ENCODE measurements at regions not wholly inside any gene's neighbourhood (a gene's known extent, or its start where the extent isn't known, plus 50 kb on each side); places are given as distances from the start of the nearest gene placed in this dataset.

DNA sequence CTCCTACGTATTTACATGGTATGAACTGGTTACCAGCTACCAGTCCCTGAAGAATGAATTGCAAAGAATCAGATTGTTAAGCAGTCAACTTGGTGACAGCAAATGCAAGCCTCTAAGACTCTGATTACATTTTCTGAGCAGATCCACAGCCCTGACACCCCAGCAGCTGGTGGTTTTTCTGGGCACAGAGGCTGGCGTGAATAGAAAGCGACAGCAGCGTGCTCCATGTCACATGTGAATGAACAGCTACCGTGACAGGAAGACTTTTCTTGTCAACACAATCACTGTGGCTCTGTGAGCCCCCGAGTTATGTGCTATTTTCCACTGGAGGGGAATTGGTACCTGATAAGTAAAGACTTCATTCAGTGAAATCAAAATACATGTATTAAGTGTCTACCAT is 93.2 kb upstream of the CBLN2 start:
- Mint-ChIP-seq H3K4me1 (ENCODE audit: low read depth) (no peaks in the 10 kb centered on the region), H3K4me3 (no peak overlapping the region), H3K36me3 (ENCODE audit: insufficient read depth in 2 of 2) (no peaks in the 10 kb centered on the region), H3K9me3 (peaks cover 2 to 4% of the 10 kb centered on the region in 2 donors), H3K27ac (no peak overlapping the region), H3K27me3 (ENCODE audit: low read depth) (no peaks in the 10 kb centered on the region)
- no peak for ATAC-seq (replicated peaks in 1 of 2)
- no peak for DNase-seq

DNA sequence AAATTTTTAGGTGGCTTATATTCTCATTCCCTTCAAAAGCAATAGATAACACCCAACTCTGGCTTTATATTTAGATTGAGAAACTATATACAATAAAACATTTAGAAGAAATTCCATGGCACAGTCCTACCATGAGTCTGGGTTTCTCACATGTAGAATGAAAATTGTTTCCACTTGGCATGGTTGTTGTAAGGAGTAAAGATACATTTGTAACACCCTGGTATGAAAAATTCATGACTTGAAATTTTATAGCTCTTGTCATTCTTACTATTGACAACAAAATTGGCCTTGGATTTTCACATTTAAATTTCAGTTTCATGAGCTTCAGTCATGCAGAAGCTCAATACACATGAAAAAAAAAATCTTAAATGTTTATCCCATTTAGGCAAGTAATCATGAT is 92.5 kb upstream of the CBLN2 start:
- H3K9me3 Mint-ChIP-seq, result peaks cover 0 to 4% of the 10 kb centered on the region in 2 donors
- no peak overlapping the region for H3K27ac Mint-ChIP-seq
- ATAC-seq (replicated peaks in 1 of 2) (no peak), DNase-seq (no peak)
- no peaks in the 10 kb centered on the region for H3K36me3 Mint-ChIP-seq (ENCODE audit: insufficient read depth in 2 of 2)
- no peak overlapping the region for H3K4me3 Mint-ChIP-seq
- H3K27me3 Mint-ChIP-seq (ENCODE audit: low read depth), result no peaks in the 10 kb centered on the region
- H3K4me1 Mint-ChIP-seq (ENCODE audit: low read depth), result no peaks in the 10 kb centered on the region

DNA sequence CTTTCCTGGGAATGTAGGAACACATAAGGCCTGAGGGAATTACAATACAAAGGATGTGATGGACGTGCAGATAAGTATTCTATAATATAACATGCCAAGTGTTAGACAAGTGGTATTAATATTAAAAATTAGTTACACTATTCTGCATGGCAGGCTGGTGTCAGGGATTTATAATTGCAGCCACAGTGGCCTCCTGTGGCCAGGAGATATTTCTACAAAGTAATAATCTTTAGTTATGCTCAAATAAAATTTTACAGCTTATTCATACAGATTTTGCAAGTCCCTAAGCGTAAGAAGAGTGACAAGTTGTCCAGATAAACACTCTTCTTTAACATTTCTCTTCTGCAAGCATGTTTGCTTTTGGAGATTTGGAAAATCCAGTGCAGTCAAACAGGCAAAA is 90.4 kb upstream of the CBLN2 start:
- Mint-ChIP-seq H3K9me3 (peaks cover 0 to 4% of the 10 kb centered on the region in 2 donors), H3K27me3 (ENCODE audit: low read depth) (no peaks in the 10 kb centered on the region), H3K4me1 (ENCODE audit: low read depth) (no peaks in the 10 kb centered on the region), H3K4me3 (no peak overlapping the region), H3K27ac (no peak overlapping the region), H3K36me3 (ENCODE audit: insufficient read depth in 2 of 2) (no peaks in the 10 kb centered on the region)
- DNase-seq, result no peak
- ATAC-seq (replicated peaks in 1 of 2), result no peak

DNA sequence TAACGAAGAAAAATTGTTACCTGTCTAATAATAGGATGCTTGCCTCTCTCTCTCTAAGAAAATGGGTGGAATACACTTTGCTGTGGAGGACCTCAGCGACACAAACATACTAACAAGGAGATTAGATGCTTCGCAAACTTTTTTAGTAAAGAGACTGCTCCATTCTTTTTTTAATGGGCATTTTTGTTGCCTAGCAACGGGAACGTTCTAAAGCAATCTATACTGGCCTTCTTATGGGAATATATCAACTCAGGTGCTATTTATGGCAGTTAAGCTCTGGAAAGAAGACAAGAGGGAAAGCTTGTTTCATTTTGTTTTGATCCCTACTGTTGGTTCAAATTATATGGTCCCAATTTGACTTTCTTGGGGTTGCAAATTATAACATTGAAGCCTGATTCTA is 86.8 kb upstream of the CBLN2 start:
- Mint-ChIP-seq H3K9me3 (no peaks in the 10 kb centered on the region), H3K36me3 (ENCODE audit: insufficient read depth in 2 of 2) (no peaks in the 10 kb centered on the region), H3K4me3 (no peak overlapping the region), H3K27me3 (ENCODE audit: low read depth) (no peaks in the 10 kb centered on the region), H3K27ac (no peak overlapping the region), H3K4me1 (ENCODE audit: low read depth) (no peaks in the 10 kb centered on the region)
- DNase-seq (no peak), ATAC-seq (replicated peaks in 1 of 2) (no peak)

DNA sequence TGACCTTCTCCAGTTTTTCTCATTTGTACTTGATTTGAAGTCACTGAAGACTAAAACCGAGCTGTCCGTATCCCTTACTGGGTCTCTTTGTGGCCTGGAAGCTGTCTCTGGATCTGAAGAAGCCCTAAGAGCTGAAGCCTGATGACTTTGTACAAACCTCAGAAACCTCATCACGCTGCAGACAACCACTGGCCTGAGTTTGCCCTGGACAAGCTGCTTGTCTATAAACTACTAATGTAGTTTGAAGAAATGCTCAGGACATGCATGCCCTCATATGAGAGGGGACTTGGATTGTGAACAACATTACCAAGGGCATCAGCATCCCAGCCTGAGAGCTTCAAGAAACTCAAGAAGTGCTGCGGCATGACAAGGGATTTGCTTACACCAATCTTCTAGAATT is 79.3 kb upstream of the CBLN2 start:
- no peak overlapping the region for H3K27ac Mint-ChIP-seq
- H3K27me3 Mint-ChIP-seq (ENCODE audit: low read depth), result no peaks in the 10 kb centered on the region
- no peaks in the 10 kb centered on the region for H3K4me1 Mint-ChIP-seq (ENCODE audit: low read depth)
- peaks cover 2% of the 10 kb centered on the region in 2 donors for H3K9me3 Mint-ChIP-seq
- DNase-seq, result no peak
- ATAC-seq (replicated peaks in 1 of 2), result no peak
- no peak overlapping the region for H3K4me3 Mint-ChIP-seq
- H3K36me3 Mint-ChIP-seq (ENCODE audit: insufficient read depth in 2 of 2), result no peaks in the 10 kb centered on the region

DNA sequence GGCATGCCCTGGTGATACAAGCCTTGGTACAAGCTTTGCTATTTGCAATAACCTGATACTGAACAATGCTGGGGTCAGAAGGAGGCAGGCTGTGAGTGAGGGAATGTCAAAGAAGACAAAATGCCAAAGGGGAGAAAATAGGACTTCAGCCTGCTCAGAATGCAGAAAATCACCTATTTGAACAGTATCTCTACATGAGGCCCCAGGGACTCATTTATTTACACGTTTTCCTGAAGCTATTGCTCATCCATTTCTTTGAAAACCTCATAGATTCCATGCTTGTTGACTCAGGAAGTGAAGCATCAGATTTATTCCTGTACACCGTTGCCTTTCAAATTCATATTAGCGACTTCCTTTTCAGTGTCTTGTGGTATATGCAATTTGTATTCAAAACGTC is 69.4 kb upstream of the CBLN2 start:
- no peak for DNase-seq
- no peaks in the 10 kb centered on the region for H3K27me3 Mint-ChIP-seq (ENCODE audit: low read depth)
- H3K4me3 Mint-ChIP-seq, result no peak overlapping the region
- no peaks in the 10 kb centered on the region for H3K36me3 Mint-ChIP-seq (ENCODE audit: insufficient read depth in 2 of 2)
- ATAC-seq (replicated peaks in 1 of 2), result no peak
- no peaks in the 10 kb centered on the region for H3K4me1 Mint-ChIP-seq (ENCODE audit: low read depth)
- no peak overlapping the region for H3K27ac Mint-ChIP-seq
- H3K9me3 Mint-ChIP-seq, result peaks cover 2 to 9% of the 10 kb centered on the region in 2 donors

DNA sequence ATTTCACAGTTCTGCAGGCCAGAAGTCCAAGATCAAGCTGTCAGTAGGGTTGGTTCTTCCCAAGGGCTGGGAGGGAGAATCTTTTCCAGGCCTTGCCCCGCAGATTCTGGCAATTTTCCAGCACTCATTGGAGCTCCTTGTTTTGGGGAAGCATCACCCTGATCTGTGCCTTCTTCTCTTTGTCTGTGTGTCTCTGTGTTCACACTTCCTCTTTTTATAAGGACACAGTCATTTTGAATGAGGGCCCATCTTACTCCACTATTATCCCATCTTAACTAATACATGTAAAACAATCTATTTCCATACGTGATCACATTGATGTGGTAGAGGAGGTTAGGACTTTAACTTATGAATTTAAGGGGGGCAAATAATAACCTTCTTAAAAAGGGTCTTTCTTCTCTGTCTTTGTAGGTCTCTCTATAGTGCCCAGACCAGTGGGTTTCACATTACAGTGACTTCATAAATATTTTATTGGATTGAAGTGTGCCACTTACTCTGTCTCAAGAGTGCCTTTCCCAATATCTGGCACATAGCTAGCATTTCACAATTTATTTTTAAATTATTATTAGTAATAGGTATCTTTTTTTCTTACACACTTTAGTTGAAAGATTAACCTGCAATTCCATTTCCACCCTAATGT is 68.9 kb upstream of the CBLN2 start:
- H3K36me3 Mint-ChIP-seq (ENCODE audit: insufficient read depth in 2 of 2), result no peaks in the 10 kb centered on the region
- no peaks in the 10 kb centered on the region for H3K27me3 Mint-ChIP-seq (ENCODE audit: low read depth)
- H3K4me1 Mint-ChIP-seq (ENCODE audit: low read depth), result no peaks in the 10 kb centered on the region
- ATAC-seq (replicated peaks in 1 of 2), result no peak
- no peak for DNase-seq
- H3K9me3 Mint-ChIP-seq, result peaks cover 2 to 9% of the 10 kb centered on the region in 2 donors
- H3K4me3 Mint-ChIP-seq, result no peak overlapping the region
- H3K27ac Mint-ChIP-seq, result no peak overlapping the region

DNA sequence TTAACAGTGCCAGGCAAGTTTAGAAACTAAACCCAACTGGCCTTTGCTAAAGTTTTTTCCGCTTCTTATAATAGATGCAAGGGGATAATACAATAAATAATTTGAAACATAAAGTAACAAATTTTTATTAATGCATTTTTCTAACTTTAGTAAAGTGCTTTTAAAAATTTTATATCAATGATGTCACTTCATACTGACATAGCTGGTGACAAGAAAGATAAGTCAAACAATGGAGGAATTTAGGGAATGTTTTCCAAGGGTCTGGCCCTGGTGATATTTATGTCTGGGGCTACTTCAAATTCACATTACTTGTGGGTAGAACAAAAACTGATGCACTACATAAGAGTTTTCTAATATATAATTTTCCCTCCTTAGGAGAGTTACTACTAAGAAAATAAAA is 61.2 kb upstream of the CBLN2 start:
- H3K36me3 Mint-ChIP-seq (ENCODE audit: insufficient read depth in 2 of 2), result no peaks in the 10 kb centered on the region
- no peaks in the 10 kb centered on the region for H3K27me3 Mint-ChIP-seq (ENCODE audit: low read depth)
- peaks cover 4 to 9% of the 10 kb centered on the region in 2 donors for H3K9me3 Mint-ChIP-seq
- H3K27ac Mint-ChIP-seq, result no peak overlapping the region
- H3K4me1 Mint-ChIP-seq (ENCODE audit: low read depth), result no peaks in the 10 kb centered on the region
- DNase-seq, result no peak
- no peak overlapping the region for H3K4me3 Mint-ChIP-seq
- ATAC-seq (replicated peaks in 1 of 2), result no peak

DNA sequence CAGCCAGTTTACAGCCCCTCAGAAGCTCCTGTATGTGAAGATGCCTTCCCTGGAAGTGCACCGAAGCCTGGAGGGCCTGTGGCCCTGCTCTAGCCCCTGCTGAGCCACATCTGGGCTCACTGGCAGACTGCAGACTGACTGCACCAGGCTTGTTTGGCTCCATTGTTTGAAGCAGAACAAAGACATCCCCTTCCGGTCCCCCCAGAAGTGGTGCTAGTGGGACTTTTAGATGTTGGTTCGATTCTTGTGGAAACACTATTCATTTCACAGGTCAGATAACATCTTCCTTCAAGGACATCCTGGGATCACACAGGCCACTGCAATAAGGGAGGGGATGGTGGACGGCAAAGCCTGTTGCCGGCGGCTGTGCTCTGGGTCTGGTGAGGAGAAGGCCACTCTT is 57.8 kb upstream of the CBLN2 start:
- no peak for ATAC-seq (replicated peaks in 1 of 2)

DNA sequence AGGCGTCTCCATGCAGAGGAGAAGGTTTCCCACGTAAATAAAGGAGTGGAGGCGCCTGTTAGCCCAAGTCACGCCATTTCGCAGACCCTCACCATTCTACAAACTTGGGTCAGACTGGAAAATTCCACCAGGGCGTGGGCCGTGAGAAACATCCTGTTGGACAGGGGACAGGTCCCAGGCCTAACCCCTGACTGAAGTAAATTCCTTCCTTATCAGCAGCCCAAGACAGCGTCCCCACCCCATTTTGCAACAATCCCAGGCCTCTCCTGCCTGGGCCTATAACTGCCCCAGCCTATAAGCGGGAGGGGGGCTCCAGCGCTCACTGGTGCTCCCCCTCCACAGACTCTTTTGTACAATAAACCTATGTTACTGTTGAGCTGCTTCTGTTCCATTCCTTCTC is 57.3 kb upstream of the CBLN2 start:
- H3K36me3 Mint-ChIP-seq (ENCODE audit: insufficient read depth in 2 of 2), result no peaks in the 10 kb centered on the region
- no peaks in the 10 kb centered on the region for H3K4me1 Mint-ChIP-seq (ENCODE audit: low read depth)
- peaks cover 7 to 9% of the 10 kb centered on the region in 2 donors for H3K9me3 Mint-ChIP-seq
- no peak overlapping the region for H3K4me3 Mint-ChIP-seq
- no peaks in the 10 kb centered on the region for H3K27me3 Mint-ChIP-seq (ENCODE audit: low read depth)
- ATAC-seq (replicated peaks in 1 of 2) (no peak), DNase-seq (no peak)
- no peak overlapping the region for H3K27ac Mint-ChIP-seq

More for the DNA sequence above, 57.8 kb upstream of the CBLN2 start:
- H3K4me3 Mint-ChIP-seq, result no peak overlapping the region
- H3K36me3 Mint-ChIP-seq (ENCODE audit: insufficient read depth in 2 of 2), result no peaks in the 10 kb centered on the region
- H3K27ac Mint-ChIP-seq, result no peak overlapping the region
- no peaks in the 10 kb centered on the region for H3K4me1 Mint-ChIP-seq (ENCODE audit: low read depth)
- H3K27me3 Mint-ChIP-seq (ENCODE audit: low read depth), result no peaks in the 10 kb centered on the region
- peaks cover 7 to 8% of the 10 kb centered on the region in 2 donors for H3K9me3 Mint-ChIP-seq
- DNase-seq, result no peak

All from activated T-cell treated with anti-CD3 and anti-CD28 coated beads, Interleukin-2, amount 50 U/mL, for 72 hours (primary cell).